HG02678 (cell line): ENCODE measurements at regions not wholly inside any gene's neighbourhood (a gene's known extent, or its start where the extent isn't known, plus 50 kb on each side); places are given as distances from the start of the nearest gene placed in this dataset.
"Not testable (repeated sequence)": the region's sequence is repeated elsewhere in the genome, so short reads cannot be mapped to it uniquely, and the experiment has no call there.

Experiments
- ATAC-seq: cut with Tn5 transposase; IDR thresholded peaks from one replicate; pipeline ENCODE4 v1.9.1; 2021; ENCODE audit warnings: mild to moderate bottlenecking, moderate library complexity; ENCODE audit not compliant: unreplicated experiment

DNA sequence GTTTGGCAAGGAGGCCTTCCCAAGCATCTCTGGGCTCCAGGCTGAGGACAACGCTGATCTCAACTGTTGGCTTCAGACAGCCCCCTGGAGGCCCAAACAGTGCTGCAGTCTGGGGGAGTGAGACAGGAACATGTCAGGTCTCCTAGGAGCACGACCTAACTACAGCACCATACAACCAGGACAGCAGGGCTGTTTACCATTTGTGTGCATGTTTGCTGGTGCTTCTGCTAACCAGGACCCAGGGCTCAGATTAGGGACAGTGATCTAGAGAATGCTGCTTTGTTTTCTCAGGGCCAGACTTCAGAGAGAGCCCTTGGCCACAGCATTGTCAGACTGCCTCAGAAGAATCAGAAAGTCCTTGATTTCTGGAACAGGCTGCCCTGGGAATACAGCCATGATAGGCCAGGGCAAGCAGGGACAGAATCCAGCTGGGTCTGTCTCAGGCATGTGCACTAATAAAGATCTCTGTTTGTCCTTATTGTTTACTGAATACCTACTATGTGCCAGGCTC lies 126.5 kb downstream of the VPREB1 start:
- ATAC-seq: no peak

DNA sequence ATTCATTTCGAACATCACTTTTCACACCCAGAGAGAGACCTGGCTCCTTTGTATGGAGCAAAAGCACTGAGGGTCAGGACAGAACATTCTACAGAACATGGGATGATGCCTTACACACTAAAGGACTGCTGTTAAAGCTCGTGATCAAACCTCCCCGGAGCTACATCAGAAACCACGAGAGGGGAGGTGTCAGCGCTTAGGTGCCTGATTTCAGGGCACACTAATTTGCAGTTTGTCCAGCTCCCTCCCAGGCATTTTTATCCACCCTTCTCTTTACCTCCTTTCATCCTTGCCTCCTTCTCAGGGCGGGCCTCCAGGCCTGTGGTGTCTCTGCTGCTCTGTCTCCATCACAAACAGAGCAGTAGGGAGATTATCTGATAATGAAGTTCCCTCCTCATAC lies 127.5 kb downstream of the VPREB1 start:
- ATAC-seq: no peak

DNA sequence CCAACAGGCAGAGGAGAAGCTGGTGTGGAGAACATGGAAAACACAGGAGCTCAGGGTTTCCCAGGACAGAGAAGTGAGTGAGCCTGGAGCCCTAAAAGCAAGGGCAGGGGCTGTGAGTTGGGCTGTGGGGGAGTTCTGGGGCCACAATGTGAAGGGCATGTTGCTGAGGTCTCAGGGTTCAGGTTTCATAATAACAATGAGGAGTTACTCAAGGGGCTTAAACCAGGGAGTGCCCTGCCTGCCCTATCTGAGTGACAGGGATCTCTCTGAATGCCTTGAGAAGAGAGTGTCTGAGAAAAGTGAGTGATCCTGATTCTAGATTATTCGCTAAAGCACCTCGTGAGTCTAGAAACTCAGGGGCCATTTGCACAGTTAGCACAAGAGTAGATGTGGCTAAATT lies 129.6 kb downstream of the VPREB1 start:
- no peak for ATAC-seq

DNA sequence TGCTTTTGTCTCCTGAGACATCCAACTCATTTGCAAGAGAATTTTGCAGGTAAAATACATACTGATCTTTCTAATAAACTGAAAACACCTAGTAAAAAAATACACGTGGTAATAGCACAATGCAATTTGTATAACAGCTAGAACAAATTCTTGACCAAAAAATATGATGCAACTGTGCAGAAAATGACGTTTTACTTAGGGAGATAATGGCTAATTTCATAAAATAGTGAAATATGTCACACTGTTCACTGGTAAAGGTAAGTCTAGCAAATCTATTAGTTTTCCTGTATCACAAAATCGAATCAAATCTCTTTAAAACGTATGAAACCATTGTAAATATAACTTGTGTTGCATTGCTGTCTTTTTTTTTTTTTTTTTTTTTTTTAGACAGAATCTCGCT lies 130.0 kb downstream of the VPREB1 start:
- ATAC-seq: no peak

DNA sequence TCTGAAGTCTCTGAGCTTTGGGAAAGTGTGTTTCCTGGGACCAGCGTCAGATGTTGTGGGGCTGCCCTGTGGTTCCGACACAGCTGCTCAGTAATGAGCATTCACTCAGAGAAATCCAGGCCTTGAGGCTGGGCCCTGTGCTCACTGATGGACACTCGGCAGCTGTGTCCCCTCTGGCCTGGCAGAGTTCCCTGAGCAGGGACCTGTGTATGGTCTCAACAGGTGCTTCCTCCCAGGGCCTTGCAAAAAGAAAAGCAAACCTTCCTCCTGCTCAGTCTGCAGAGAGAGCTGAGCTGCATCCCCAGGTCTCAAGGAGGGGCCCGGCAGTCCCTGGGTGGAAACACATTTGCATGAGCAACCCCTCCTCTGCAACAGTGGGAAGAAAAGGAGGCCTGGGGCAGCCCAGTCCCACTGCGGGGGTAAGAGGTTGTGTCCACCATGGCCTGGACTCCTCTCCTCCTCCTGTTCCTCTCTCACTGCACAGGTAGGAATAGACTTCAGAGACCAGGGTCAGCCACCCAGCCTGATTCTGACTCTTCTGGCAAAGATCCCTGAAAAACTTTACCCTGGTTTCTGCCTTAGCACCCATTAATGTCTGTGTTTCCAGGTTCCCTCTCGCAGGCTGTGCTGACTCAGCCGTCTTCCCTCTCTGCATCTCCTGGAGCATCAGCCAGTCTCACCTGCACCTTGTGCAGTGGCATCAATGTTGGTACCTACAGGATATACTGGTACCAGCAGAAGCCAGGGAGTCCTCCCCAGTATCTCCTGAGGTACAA lies 131.2 kb downstream of the VPREB1 start:
- ATAC-seq: no peak

DNA sequence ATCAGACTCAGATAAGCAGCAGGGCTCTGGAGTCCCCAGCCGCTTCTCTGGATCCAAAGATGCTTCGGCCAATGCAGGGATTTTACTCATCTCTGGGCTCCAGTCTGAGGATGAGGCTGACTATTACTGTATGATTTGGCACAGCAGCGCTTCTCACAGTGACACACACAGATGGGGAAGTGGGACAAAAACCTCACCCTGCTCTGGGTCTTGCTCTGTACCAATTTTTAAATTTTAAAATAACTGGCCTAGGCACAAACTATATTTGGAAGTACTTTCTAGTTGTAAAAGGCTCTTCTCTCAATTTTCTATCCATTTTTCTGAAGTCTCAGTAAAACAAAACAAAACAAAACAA lies 131.7 kb downstream of the VPREB1 start:
- ATAC-seq: no peak

DNA sequence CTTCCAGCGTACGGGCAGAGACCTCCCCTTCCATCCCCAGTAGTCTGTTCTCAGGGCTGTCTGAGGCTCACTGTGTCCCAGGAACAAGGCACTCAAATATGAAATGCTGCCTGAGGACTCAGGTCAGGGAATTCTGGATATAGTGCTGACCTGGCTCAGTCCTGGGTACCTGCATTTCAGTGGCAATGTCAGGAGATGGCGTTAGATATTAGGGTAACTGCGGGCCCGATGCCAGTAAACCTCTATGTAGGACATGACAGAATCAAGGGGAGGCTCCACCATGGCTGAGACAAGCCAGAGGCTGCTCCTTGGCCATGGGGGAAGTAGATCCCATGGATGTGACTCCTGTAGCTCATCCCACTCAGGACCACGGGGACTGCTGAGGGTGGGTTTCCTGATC lies 131.7 kb downstream of the ZNF280B start:
- not testable (repeated sequence) for ATAC-seq

DNA sequence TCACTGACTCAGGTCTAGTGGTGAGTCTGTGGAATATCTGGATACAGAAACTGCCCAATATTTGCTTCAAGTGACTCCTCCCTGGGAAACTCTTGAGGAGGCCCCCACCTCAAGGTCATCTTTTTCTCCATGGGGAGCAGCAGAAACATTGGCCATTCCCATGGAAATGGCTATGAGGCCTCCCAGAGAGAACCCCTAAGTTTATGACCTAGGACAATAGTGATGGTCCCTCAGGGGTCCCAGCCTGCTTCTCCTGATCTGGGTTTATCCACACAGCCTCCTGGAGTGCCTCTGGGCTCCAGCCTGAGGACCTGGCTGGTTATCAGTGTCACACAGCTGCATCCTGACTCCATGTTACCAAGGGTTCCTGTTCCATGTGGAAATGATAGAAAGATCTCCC lies 131.2 kb downstream of the ZNF280B start:
- no peak for ATAC-seq

DNA sequence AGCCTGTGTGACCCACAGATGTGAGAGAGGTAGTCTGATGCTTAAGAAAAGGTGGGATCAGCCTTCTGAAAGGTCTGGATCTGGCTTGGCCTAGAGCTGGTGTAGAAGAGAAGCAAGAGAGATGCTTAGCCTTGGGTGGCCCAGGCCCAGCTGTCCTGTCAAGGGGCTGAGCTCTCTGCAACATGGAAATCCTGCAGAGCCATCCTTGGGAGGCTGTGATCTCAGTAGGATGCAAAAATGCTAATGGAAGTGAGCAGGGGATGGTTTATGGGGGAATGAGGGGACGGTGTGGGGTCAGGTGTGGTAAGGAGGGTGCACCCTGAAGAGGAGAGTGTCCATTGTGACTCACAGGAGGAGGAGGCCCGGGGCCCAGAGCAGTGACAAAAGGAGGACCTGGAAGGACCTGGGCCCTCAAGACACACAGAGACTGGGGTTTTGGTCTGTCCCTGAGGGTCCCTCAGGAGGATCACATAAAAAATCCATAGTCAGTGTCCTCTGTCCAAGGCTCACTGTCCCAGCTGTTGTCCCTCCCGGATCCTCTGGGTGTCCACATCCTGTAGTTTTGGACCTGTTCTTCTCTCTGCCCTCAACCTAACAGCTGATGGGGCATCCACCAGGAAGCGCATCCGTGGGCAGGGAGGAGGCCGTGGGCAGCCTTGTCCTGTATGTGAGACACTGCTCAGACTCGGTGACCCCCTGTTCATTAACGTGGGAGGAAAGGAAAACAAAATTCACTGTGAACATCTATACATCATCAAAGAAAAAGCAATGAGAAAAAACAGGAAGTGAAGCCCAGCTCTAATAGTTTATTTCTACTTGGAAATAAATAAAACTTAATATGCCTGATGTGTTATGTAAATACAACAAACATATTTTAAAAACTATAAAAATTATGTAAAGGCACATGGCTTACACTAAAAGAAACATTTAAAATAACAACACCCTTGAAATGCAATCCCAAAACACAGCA lies 129.8 kb downstream of the ZNF280B start:
- no peak for ATAC-seq

DNA sequence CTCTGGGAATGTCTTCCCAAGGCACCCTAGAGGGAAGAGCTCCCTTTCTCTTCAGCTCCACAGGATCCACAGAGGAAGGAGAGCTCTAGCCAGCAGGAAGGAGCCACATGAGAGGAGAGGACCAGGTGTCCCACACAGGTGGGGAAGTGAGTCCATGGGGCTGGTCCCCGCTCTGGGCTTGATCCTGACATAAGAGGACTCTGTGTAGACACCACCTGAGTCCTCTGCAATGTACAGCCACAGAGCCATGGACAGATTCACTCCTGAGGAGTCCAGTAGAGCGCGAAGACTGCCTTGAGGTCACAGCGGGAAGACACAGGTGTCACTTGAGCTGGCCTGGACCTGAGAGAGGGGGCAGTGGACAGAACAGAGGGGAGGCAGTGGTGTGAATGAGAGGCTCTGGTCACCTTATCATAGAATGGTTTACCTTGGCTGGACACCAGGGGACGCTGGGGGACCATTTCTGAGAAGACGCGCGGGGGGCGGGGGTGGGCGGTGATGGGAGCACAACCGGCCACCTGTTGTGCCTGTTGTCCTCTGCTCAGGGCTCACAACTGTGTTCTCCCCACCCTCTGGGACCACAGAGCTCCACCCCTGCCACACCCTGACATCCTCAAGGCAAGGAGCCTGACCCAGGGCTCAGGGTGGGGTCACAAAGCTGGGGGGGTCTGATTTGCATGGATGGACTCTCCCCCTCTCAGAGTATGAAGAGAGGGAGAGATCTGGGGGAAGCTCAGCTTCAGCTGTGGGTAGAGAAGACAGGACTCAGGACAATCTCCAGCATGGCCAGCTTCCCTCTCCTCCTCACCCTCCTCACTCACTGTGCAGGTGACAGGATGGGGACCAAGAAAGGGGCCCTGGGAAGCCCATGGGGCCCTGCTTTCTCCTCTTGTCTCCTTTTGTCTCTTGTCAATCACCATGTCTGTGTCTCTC lies 128.2 kb downstream of the ZNF280B start:
- no peak for ATAC-seq

DNA sequence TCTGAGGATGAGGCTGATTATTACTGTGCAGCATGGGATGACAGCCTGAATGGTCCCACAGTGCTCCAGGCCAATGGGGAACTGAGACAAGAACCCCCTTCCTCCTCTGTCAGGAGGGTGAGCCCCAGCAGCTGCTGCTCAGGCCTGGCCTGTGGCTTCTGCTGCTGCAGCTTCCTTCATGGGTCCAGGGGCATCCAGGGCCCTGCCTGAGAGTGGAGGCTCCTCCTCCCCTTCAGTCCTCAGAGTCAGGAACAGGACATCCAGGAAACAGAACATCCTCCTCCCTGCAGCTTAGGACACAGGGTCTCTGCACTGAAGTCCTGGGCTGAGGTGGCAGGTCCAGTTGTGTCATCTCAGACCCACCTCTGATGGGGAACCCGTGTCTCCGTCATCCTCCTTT lies 127.2 kb downstream of the ZNF280B start:
- ATAC-seq: not testable (repeated sequence)

DNA sequence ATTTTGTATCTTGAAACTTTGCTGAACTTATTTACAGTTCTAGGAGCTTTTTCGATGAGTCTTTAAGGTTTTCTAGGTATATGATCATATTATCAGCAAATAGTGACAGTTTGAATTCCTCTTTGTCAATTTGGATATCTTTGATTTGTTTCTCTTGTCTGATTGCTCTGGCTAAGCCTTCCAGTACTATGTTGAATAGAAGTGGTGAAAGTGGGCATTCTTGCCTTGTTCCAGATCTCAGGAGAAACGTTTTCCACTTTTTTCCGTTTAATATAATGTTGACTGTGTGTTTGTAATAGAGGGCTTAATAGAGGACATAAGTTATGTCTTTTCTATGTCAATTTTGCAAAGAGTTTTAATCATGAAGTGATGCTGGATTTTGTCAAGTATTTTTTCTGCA lies 124.3 kb downstream of the ZNF280B start:
- ATAC-seq: no peak

DNA sequence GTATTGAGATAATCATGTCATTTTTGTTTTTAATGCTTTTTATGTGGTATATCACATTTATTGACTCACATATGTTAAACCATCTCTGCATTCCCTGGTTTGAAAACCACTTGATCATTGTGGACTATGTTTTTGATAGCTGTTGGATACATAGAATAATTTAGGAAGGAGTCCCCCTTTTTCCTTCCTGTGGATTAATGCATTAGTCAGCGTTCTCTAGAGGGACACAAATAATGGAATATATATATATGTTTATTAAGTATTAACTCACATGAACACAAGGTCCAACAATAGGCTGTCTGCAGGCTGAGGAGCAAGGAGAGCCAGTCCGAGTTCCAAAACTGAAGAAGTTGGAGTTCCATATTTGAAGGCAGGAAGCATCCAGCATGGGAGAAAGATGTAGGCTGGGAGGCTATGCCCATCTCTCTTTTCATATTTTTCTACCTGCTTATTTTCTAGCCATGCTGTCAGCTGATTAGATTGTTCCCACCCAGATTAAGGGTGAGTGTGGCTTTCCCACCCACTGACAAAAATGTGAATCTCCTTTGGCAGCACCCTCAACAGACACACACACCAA lies 123.8 kb downstream of the ZNF280B start:
- ATAC-seq: no peak

DNA sequence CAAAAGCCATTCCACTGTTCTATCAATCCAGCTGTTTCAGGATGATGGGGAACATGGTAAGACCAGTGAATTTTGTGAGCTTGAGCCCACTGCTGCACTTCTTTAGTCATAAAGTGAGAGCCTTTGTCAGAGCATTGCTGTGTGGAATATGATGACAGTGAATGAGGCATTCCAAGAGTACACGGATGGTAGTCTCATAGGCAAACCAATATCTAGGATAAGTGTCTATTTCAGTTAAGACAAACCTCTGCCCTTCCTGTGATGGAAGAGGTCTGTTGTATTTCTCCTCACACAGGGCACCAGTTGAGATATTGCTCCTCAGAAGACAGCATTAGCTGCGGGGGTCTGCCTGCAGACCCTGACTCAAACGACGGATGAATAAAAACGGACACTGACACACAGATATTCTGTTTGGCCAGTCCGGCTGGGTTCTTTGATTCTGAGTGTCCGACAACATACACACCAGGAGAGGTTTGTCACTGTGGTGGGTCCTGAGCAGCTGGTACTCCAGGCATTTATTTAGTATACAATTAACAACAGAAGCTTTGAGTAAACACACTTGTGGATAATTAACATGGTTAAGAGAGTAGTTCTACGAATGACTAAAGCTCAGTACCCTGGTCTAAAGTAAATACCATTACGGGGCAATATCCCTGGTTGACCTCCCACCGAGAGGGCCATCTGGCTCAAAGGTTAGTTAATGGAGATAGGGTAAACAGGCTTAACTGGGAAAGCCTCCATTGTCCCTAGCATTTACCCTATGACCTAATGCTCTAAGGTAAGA lies 121.7 kb downstream of the ZNF280B start:
- no peak for ATAC-seq

DNA sequence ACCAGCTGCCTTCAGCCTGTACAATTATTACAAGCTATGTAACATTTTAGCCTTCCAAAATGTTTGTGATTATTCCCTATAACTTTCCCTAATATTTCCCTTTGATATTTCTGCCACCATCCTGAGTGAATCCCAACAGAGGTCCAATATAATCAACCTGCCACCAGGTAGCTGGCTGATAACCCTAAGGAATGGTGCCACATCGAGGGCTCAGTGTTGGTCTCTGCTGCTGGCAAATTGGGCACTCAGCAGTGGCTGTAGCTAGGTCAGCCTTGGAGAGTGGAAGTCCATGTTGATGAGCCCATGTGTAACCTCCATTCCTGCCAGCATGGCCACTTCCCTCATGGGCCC lies 121.2 kb downstream of the ZNF280B start:
- no peak for ATAC-seq

DNA sequence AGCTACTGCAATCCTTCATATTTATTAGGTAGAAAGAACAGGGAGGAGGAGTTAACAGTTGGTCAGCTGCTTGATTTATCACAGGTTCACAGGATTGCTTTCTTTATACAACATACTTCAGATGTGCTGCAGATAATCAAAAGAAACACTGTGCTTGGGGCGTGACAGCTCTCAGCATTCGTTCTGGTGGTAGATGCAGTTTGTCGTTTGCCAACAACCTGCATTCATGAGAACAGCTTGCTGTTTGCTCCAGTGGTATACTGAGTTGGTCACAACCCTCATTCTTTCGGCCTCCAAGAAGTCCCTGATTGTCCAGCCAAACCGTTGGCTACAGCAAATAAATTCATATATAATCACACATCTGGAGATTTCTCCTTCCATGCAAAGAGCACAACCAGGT lies 120.5 kb downstream of the ZNF280B start:
- no peak for ATAC-seq

DNA sequence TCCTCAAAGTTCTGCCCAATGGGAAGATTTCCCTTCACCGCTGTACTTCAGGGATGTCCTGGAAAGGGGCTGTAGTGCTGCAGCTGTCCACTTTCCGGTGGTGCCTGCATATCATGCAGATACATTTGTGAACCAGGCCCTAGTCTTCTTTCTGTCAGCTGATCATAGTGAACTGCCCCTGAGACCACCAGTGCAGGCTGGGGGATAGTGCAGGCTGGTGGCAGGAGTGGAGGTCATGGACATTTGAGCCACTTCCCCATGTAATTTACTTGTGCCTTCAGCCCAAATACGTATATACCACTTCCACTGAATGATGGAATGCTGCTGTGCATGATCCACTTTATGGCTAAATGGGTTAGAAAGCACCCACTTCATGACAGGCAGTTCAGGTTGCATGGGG lies 120.0 kb downstream of the ZNF280B start:
- no peak for ATAC-seq

DNA sequence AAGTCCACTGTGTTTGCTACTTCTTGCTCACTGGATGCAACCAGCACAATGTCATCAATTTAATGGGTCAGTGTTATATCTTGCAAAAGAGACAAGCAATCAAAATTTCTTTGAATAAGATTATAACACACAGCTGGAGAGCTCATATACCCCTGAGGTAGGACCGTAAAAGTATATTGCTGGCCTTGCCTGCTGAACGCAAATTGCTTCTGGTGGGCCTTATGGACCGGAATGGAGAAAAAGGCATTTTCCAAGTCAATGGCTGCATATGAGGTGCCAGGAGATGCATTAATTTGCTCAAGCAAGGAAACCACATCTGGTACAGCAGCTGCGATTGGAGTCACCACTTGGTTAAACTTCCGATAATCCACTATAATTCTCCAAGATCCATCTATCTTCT lies 119.1 kb downstream of the ZNF280B start:
- ATAC-seq: no peak

DNA sequence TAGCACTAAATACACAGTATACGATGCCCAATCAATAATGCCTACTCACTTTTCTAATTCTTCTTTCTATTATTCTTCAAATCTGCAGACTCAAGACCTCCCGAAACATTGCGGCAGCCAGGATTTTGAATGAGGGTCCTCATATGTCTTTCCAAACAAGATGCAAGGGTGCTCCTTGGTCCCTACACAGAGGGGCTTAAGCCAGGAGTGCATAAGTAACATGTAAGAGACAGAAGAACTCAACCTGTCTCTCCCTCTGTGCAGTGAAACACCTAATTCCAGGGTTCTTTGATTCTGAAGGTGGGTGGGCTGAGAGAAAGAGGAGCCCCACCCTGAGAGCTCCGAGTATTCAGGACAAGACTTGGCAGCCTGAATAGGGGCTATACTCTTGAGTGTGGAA lies 117.6 kb downstream of the ZNF280B start:
- no peak for ATAC-seq

DNA sequence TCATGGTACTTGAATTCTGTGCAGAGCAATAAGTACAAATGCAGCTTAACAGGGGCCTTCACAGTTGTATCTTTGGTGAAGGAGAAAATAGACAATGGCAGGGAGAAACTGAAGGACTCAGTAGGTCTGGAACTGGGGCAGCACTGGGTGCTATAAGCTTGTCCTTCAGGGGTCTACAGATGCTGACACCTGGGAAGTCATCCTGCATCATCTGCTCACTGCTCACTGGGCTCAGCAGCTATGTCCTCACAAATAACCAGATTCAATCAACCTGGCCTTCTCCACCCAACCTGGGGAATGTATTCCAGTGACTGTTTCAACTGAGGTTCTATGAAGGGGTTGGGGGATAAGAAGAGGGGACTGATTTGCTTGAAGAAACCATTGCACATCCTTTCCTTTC lies 117.0 kb downstream of the ZNF280B start:
- no peak for ATAC-seq
